DND-41 (cell line): ENCODE measurements at regions not wholly inside any gene's neighbourhood (a gene's known extent, or its start where the extent isn't known, plus 50 kb on each side); places are given as distances from the start of the nearest gene placed in this dataset.

ENCODE experiments used
- ATAC-seq: fragments of 200-7000 bp; cut with Tn5 transposase; 3 replicates; pipeline ENCODE4 v1.9.1; 2021; ENCODE audit warnings: low read depth; ENCODE audit not compliant: insufficient read depth
- DNase-seq: peaks from one replicate; pipeline ENCODE4 v3.0.0-alpha.2; 2020
- H2AFZ ChIP-seq: 2 replicates; pipeline ENCODE4 v1.6.0; 2012; ENCODE audit warnings: low read depth, low read length
- H3K27ac ChIP-seq: 2 replicates; pipeline ENCODE4 v1.5.1; 2012; ENCODE audit warnings: low read length, inconsistent platforms
- H3K27me3 ChIP-seq: fragments of 200-600 bp; sonication (generic); 2 replicates; pipeline ENCODE4 v1.6.0; 2012; ENCODE audit warnings: low read length, mild to moderate bottlenecking, inconsistent platforms; ENCODE audit not compliant: insufficient read depth, poor library complexity
- H3K36me3 ChIP-seq: 2 replicates; pipeline ENCODE4 v1.5.1; 2012; ENCODE audit warnings: low read length, inconsistent platforms; ENCODE audit not compliant: insufficient read depth
- H3K4me1 ChIP-seq: 2 replicates; pipeline ENCODE4 v1.5.1; 2012; ENCODE audit warnings: mild to moderate bottlenecking, low read length; ENCODE audit not compliant: insufficient read depth
- H3K4me2 ChIP-seq: 2 replicates; pipeline ENCODE4 v1.6.0; 2012; ENCODE audit warnings: mild to moderate bottlenecking, moderate library complexity, low read length, inconsistent platforms; ENCODE audit not compliant: insufficient read depth
- H3K4me3 ChIP-seq, 2 experiments: fragments of 200-600 bp in 1 of 2; shearing (Covaris generic) in 1 of 2; 2 replicates each; pipeline ENCODE4 v1.5.1; 2012 to 2016; ENCODE audit warnings: inconsistent platforms in 2 of 2, low read length in 2 of 2, mild to moderate bottlenecking in 2 of 2, low read depth in 1 of 2, moderate library complexity in 1 of 2
- H3K79me2 ChIP-seq: 2 replicates; pipeline ENCODE4 v1.6.0; 2012; ENCODE audit warnings: low read length, inconsistent platforms; ENCODE audit not compliant: insufficient read depth
- H3K9ac ChIP-seq: 2 replicates; pipeline ENCODE4 v1.6.0; 2012; ENCODE audit warnings: low read depth, mild to moderate bottlenecking, inconsistent platforms, low read length, moderate library complexity
- H3K9me3 ChIP-seq: 2 replicates; pipeline ENCODE4 v1.5.1; 2012; ENCODE audit warnings: low read length, moderate library complexity, mild to moderate bottlenecking, inconsistent platforms; ENCODE audit not compliant: insufficient read depth, severe bottlenecking
- H4K20me1 ChIP-seq: 2 replicates; pipeline ENCODE4 v1.6.0; 2012; ENCODE audit warnings: low read length; ENCODE audit not compliant: insufficient read depth
- EZH2 ChIP-seq: IDR thresholded peaks from 3 replicates; pipeline ENCODE4 v1.6.1; 2012; ENCODE audit warnings: borderline replicate concordance, low read depth, mild to moderate bottlenecking, moderate library complexity, low read length, inconsistent platforms; ENCODE audit not compliant: severe bottlenecking
- TF ChIP-seq, protein P1 (sequence below): IDR thresholded peaks from 2 replicates; pipeline ENCODE4 v1.5.1; 2012; ENCODE audit warnings: borderline replicate concordance, low read length, moderate library complexity, mild to moderate bottlenecking; ENCODE audit not compliant: poor library complexity, severe bottlenecking; ENCODE audit errors: extremely low read depth

DNA sequence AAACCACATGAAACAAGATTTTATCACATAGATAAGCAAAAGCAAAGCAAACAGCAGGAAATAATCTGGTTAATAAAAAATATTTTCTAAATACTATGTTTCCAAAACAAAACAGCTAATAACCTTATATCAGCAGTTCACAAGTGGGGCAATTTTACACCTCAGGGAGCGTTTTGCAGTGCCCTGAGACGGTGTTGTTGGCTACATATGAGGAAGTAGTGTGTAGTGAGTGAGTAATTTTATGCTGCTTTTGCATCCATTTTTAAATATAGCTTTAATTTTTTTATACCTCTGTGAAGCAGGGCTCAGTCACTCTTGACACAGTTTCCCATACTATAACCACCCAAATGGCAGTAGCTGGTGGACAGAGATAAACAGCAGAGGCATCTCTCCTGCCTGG is 438.5 kb upstream of the B3GAT1 start:
- Histone ChIP-seq H2AFZ (no peak overlapping the region), H3K27ac (no peak overlapping the region)

GRCh38 chr11:134849833-134850232 is 437.8 kb upstream of the B3GAT1 start:
- Histone ChIP-seq H3K36me3 (no peaks in the 10 kb centered on the region), H4K20me1 (no peaks in the 10 kb centered on the region), H3K4me1 (no peaks in the 10 kb centered on the region), H2AFZ (no peak overlapping the region), H3K79me2 (no peaks in the 10 kb centered on the region), H3K9ac (no peak overlapping the region), H3K4me3 (no peak overlapping the region), H3K27me3 (no peaks in the 10 kb centered on the region), H3K27ac (no peak overlapping the region), H3K4me2 (no peak overlapping the region), H3K9me3 (no peaks in the 10 kb centered on the region)
- ATAC-seq (no peak), DNase-seq (no peak)
- no peak for TF ChIP-seq EZH2
- TF ChIP-seq, protein P1, sequence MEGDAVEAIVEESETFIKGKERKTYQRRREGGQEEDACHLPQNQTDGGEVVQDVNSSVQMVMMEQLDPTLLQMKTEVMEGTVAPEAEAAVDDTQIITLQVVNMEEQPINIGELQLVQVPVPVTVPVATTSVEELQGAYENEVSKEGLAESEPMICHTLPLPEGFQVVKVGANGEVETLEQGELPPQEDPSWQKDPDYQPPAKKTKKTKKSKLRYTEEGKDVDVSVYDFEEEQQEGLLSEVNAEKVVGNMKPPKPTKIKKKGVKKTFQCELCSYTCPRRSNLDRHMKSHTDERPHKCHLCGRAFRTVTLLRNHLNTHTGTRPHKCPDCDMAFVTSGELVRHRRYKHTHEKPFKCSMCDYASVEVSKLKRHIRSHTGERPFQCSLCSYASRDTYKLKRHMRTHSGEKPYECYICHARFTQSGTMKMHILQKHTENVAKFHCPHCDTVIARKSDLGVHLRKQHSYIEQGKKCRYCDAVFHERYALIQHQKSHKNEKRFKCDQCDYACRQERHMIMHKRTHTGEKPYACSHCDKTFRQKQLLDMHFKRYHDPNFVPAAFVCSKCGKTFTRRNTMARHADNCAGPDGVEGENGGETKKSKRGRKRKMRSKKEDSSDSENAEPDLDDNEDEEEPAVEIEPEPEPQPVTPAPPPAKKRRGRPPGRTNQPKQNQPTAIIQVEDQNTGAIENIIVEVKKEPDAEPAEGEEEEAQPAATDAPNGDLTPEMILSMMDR: no peak

More for the DNA sequence above, 438.5 kb upstream of the B3GAT1 start:
- TF ChIP-seq, protein P1: no peak
- no peak for TF ChIP-seq EZH2
- H3K4me2 ChIP-seq: no peak overlapping the region
- no peak for ATAC-seq
- H3K27me3 ChIP-seq: no peaks in the 10 kb centered on the region
- H3K4me1 ChIP-seq: no peaks in the 10 kb centered on the region
- H3K9me3 ChIP-seq: no peaks in the 10 kb centered on the region
- no peaks in the 10 kb centered on the region for H3K36me3 ChIP-seq
- H3K79me2 ChIP-seq: no peaks in the 10 kb centered on the region
- no peak overlapping the region for H3K9ac ChIP-seq
- H3K4me3 ChIP-seq: no peak overlapping the region
- DNase-seq: no peak
- H4K20me1 ChIP-seq: no peaks in the 10 kb centered on the region

DNA sequence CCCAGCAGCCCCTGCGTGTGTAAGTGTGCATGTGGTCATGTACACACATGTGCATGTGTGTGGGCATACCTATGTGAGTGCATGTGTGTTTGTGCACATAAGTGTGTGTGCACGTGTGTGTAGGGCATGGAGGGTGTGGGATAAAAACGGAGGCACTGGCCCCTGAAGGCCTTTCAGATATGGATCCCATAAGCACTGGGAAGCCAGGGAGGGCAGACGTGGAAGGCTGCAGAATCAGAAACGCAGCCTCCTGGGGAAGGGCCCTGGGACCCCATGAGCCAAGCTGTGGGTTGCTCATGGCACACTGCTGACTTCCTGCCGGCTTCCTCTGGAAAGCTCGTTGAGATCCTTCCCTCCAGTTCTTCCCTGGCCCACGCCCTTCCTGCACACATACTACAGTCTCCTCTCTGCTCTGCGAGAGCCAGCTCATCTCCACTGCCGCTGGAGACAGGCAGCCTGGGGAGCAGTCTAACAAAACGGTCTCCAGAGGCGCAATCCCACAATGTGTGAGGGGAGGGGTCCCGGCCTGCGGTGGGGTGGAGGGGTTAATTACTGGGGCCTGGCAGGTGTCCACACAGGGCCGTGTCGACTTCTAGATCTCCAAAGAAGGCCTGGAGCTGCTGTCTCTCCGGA is 435.2 kb upstream of the B3GAT1 start:
- no peak for ATAC-seq
- H3K4me3 ChIP-seq: no peak overlapping the region
- H4K20me1 ChIP-seq: no peaks in the 10 kb centered on the region
- DNase-seq: no peak
- no peaks in the 10 kb centered on the region for H3K36me3 ChIP-seq
- no peaks in the 10 kb centered on the region for H3K79me2 ChIP-seq
- H3K27ac ChIP-seq: no peak overlapping the region
- TF ChIP-seq EZH2: no peak
- TF ChIP-seq, protein P1: no peak
- H3K4me2 ChIP-seq: no peak overlapping the region
- no peaks in the 10 kb centered on the region for H3K9me3 ChIP-seq
- H3K27me3 ChIP-seq: no peaks in the 10 kb centered on the region
- H3K4me1 ChIP-seq: peaks cover 8% of the 10 kb centered on the region
- no peak overlapping the region for H3K9ac ChIP-seq
- no peak overlapping the region for H2AFZ ChIP-seq
